ENCODE measurements at regions not wholly inside any gene's neighbourhood (a gene's known extent, or its start where the extent isn't known, plus 50 kb on each side); places are given as distances from the start of the nearest gene placed in this dataset.

- TF ChIP-seq CTCF (conservative IDR thresholded peaks at IDR 0.05; ENCODE audit: low read depth, low read length): no peak
- no peak for TF ChIP-seq EZH2 (IDR thresholded peaks at IDR 0.05; ENCODE audit: low read length, unreplicated experiment)
These were observed 542.5 kb upstream of the UBE2E2 start for GRCh38 chr3:22660606-22661005.
